Cardiac muscle cell (in vitro differentiated cells and primary cell): ENCODE measurements at regions not wholly inside any gene's neighbourhood (a gene's known extent, or its start where the extent isn't known, plus 50 kb on each side); places are given as distances from the start of the nearest gene placed in this dataset.

ENCODE experiments used
- DNase-seq, 2 donors: peaks; one replicate each; pipeline versions ENCODE4 v3.0.0 to v3.0.0-alpha.2; 2010 to 2017; ENCODE audit warnings: low read depth in 1 of 2, low spot score in 1 of 2
- H3K27ac ChIP-seq: fragments of 200-600 bp; sonication (generic); 2 replicates; pipeline ENCODE4 v1.5.1; 2016
- H3K27me3 ChIP-seq: fragments of 200-600 bp; sonication (generic); 2 replicates; pipeline ENCODE4 v1.6.0; 2016; ENCODE audit warnings: control low read depth
- H3K36me3 ChIP-seq: fragments of 200-600 bp; sonication (generic); 2 replicates; pipeline ENCODE4 v1.5.1; 2016; ENCODE audit warnings: control low read depth
- H3K4me1 ChIP-seq: fragments of 200-600 bp; sonication (generic); 2 replicates; pipeline ENCODE4 v1.8.1; 2017; ENCODE audit warnings: low read depth, mild to moderate bottlenecking, mixed run types
- H3K4me3 ChIP-seq: fragments of 200-600 bp; sonication (generic); 2 replicates; pipeline ENCODE4 v1.5.1; 2016; ENCODE audit warnings: mild to moderate bottlenecking
- H3K9me3 ChIP-seq: fragments of 200-600 bp; sonication (generic); 2 replicates; pipeline ENCODE4 v1.5.1; 2017; ENCODE audit warnings: low read depth, mild to moderate bottlenecking, control low read depth
- CTCF ChIP-seq: IDR thresholded peaks from 2 replicates; pipeline ENCODE4 v1.5.1; 2012; ENCODE audit warnings: low read depth, mild to moderate bottlenecking, low read length

GRCh38 chr11:70908223-70908622, 344.2 kb downstream of the SHANK2 start:
- Histone ChIP-seq H3K27ac (no peak overlapping the region), H3K27me3 (no peaks in the 10 kb centered on the region), H3K9me3 (no peaks in the 10 kb centered on the region), H3K4me1 (no peaks in the 10 kb centered on the region), H3K36me3 (no peaks in the 10 kb centered on the region), H3K4me3 (no peak overlapping the region)
- no peak for TF ChIP-seq CTCF
- DNase-seq, result no peak

DNA sequence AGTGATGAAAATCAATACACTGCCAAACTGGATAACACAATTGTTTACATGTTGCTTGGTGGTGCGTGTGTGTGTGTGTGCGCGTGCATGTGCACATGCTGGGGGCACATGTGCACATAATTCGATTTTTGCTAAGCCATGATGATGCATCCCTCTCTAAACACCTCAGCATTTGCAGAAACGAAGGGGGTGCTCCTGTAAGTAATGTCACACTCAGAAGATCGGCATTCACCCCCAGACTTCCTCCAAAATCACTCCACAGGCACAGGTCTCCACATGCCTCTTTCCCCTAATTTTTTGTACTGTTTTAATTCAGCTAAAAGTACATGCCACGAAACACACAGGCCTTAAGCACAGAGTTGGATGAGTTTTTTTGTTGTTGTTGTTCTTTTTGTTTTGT, 341.5 kb downstream of the SHANK2 start:
- no peak overlapping the region for H3K27ac ChIP-seq
- H3K4me3 ChIP-seq, result no peak overlapping the region
- no peaks in the 10 kb centered on the region for H3K36me3 ChIP-seq
- no peaks in the 10 kb centered on the region for H3K9me3 ChIP-seq
- TF ChIP-seq CTCF, result no peak
- DNase-seq, result no peak
- no peaks in the 10 kb centered on the region for H3K27me3 ChIP-seq
- H3K4me1 ChIP-seq, result peaks cover 3% of the 10 kb centered on the region

DNA sequence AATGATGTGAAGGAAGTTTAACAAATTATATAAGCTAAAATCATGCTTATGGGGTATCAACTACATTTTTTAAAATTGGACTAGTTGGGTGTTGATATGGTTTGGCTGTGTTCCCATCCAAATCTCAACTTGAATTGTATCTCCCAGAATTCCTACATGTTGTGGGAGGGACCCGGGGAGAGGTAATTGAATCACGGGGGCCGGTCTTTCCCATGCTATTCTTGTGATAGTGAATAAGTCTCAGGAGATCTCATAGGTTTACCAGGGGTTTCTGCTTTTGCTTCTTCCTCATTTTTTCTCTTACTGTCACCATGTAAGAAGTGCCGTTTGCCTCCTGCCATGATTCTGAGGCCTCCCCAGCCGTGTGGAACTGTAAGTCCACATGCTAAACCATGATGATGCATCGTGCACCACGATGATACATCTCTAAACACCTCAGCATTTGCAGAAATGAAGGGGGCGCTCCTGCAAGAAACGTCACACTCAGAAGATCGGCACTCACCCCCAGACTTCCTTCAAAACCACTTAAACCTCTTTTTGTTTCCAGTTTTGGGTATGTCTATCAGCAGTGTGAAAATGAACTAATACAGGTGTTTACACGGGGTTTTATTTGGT, 340.0 kb downstream of the SHANK2 start:
- Histone ChIP-seq H3K36me3 (no peaks in the 10 kb centered on the region), H3K27me3 (no peaks in the 10 kb centered on the region), H3K9me3 (no peaks in the 10 kb centered on the region), H3K4me3 (no peak overlapping the region), H3K4me1 (peaks cover 3% of the 10 kb centered on the region), H3K27ac (no peak overlapping the region)
- no peak for DNase-seq
- TF ChIP-seq CTCF, result no peak

DNA sequence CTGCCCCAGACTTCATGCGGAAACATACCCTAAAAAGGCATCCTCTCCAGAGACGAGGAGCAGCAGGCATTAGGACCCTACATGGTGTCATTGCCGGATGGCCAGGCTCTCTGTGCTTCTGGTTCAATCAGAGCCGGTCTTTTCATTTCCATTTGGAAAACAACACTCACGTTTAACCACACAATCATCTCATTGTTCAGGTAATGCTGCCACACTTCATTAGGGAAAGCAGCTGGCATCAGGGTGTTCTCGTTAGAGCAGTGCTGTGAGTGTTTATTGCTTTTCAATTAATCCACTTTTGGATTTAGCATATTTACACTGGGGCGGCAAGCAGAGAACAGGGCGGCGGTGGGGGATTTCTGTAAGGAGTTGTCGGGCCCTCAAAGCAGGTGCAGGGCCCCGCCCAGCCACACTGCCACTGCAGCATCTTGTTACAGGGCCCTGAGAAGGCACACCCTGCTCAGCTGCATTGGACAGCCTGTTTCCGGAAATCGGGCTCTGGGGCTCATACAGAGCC, 338.6 kb downstream of the SHANK2 start:
- H3K4me3 ChIP-seq, result no peak overlapping the region
- peak in 1 of 2 donors; percentile 31 for DNase-seq
- no peak for TF ChIP-seq CTCF

GRCh38 chr11:70914496-70914895, 337.9 kb downstream of the SHANK2 start:
- Histone ChIP-seq H3K4me3 (no peak overlapping the region), H3K9me3 (no peaks in the 10 kb centered on the region), H3K36me3 (no peaks in the 10 kb centered on the region), H3K4me1 (peaks cover 3% of the 10 kb centered on the region), H3K27ac (no peak overlapping the region), H3K27me3 (no peaks in the 10 kb centered on the region)
- DNase-seq, result no peak
- no peak for TF ChIP-seq CTCF

More for the DNA sequence above, 338.6 kb downstream of the SHANK2 start:
- Histone ChIP-seq H3K27ac (no peak overlapping the region), H3K27me3 (no peaks in the 10 kb centered on the region), H3K9me3 (no peaks in the 10 kb centered on the region), H3K4me1 (peaks cover 3% of the 10 kb centered on the region), H3K36me3 (no peaks in the 10 kb centered on the region)
